ENCODE measurements at regions not wholly inside any gene's neighbourhood (a gene's known extent, or its start where the extent isn't known, plus 50 kb on each side); places are given as distances from the start of the nearest gene placed in this dataset.

DNA sequence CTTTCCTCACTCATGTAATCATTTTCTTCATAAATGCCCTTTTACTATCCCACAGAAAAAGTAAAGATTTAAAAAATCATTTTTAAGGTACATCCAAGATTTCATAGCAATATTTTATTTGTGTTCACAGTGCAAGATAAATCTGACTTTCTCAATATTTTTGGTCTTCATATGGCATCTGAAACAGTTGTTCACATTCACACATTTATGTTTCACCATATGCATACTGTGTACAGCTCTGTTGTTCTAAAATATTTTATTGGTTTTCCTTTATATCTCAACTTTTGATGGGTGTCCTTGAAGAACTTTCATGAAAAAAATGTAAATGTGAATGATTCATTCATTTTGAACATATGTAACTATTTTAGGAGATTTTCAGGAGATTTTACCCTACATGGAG is 348.7 kb downstream of the SNAPC1 start:
- Mint-ChIP-seq H3K4me1 (peaks cover under 1% of the 10 kb centered on the region), H3K27ac (no peak overlapping the region), H3K9me3 (no peaks in the 10 kb centered on the region), H3K4me3 (no peak overlapping the region), H3K27me3 (ENCODE audit: insufficient read depth, low read depth) (no peaks in the 10 kb centered on the region), H3K36me3 (no peaks in the 10 kb centered on the region)
- no peaks in the 10 kb centered on the region for H3K79me2 ChIP-seq (ENCODE audit: low read depth)
- no peak overlapping the region for H3K9ac ChIP-seq
- H3K27ac ChIP-seq = no peak overlapping the region
- no peaks in the 10 kb centered on the region for H3K9me3 ChIP-seq (ENCODE audit: low read depth)
- H3K27me3 ChIP-seq = peaks cover 31% of the 10 kb centered on the region
- no peaks in the 10 kb centered on the region for H3K4me1 ChIP-seq
- peaks cover under 1% of the 10 kb centered on the region for H3F3A ChIP-seq (ENCODE audit: low read depth)
- TF ChIP-seq EZH2 (IDR thresholded peaks at IDR 0.05) (no peak), EZH2phosphoT487 (IDR thresholded peaks at IDR 0.05) (no peak)
- TF ChIP-seq, protein P1, sequence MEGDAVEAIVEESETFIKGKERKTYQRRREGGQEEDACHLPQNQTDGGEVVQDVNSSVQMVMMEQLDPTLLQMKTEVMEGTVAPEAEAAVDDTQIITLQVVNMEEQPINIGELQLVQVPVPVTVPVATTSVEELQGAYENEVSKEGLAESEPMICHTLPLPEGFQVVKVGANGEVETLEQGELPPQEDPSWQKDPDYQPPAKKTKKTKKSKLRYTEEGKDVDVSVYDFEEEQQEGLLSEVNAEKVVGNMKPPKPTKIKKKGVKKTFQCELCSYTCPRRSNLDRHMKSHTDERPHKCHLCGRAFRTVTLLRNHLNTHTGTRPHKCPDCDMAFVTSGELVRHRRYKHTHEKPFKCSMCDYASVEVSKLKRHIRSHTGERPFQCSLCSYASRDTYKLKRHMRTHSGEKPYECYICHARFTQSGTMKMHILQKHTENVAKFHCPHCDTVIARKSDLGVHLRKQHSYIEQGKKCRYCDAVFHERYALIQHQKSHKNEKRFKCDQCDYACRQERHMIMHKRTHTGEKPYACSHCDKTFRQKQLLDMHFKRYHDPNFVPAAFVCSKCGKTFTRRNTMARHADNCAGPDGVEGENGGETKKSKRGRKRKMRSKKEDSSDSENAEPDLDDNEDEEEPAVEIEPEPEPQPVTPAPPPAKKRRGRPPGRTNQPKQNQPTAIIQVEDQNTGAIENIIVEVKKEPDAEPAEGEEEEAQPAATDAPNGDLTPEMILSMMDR (IDR thresholded peaks at IDR 0.05) = no peak
- no peak overlapping the region for H3K4me2 ChIP-seq
- H2AFZ ChIP-seq (replicated peaks) = no peak overlapping the region
- H3K36me3 ChIP-seq = no peaks in the 10 kb centered on the region
- H3K4me3 ChIP-seq = no peak overlapping the region
- H4K20me1 ChIP-seq (ENCODE audit: low read depth) = no peaks in the 10 kb centered on the region
- no peak for DNase-seq (ENCODE audit: low spot score)

DNA sequence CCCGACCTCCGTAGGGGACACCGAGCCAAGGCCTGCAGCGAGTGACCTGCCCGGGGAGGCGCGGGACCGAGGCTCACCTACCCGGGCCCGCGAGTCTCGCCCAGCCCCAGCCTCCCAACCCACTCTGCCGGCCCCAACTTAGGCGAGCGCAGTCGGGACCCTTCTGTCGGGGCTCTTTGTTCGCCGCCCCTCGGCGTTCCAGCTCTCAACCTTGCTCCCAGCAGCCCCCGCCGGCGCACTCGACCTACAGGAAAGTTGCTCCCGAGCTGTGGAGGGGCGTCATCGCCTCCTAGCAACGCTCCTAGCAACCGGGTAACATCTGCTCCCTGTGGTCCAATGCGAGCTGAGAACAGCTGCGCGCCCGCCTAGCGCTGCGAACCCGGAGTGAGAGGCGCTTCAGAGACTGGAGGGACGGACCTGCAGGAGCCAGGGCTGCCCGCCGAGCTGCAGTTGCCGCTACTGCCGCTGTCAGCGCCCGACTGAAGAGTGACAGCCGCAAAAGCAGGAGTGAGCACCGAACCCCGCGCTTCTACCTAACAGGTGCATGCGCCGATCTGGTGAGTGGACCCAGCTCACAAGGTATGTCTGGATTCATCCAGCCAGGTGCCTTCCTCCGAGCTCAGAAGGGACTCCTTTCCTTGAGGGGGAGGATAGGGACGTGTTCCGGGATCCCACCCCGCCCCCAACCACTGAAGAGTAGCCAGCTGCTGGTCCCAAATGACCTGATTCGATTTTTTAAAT is 355.0 kb downstream of the SNAPC1 start:
- peak overlapping the region; percentile 93 for H3K4me2 ChIP-seq
- peaks cover 82% of the 10 kb centered on the region for H3K27me3 ChIP-seq

DNA sequence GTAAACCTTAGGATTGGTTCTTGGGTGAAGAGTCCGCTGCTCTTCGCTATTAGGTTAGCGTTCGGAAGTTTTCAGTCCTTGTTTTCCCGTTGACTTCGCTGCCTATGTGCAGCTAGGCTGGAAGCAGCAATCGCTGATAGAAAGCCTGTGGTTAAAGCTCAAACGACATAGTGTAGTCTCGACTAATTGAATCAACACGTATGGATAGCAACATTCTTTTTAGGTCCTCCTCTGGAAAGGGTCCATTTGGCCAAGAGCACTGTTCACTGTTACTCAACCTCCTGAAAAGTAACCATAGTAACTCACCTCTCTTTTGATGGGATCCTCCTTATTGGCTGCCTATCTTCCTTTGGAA is 355.5 kb downstream of the SNAPC1 start:
- H2AFZ ChIP-seq (replicated peaks) = no peak overlapping the region
- H3K27ac ChIP-seq = no peak overlapping the region
- H3K27ac Mint-ChIP-seq = no peak overlapping the region

More for the DNA sequence above, 355.0 kb downstream of the SNAPC1 start:
- peak overlapping the region; percentile 70 for H3K27ac Mint-ChIP-seq
- H3K4me1 Mint-ChIP-seq = peaks cover 15% of the 10 kb centered on the region
- DNase-seq (ENCODE audit: low spot score) = peak; percentile 97
- Histone ChIP-seq H3K79me2 (ENCODE audit: low read depth) (no peaks in the 10 kb centered on the region), H3F3A (ENCODE audit: low read depth) (peaks cover 5% of the 10 kb centered on the region), H4K20me1 (ENCODE audit: low read depth) (peaks cover 3% of the 10 kb centered on the region), H3K9ac (no peak overlapping the region), H3K4me1 (peaks cover 6% of the 10 kb centered on the region), H3K4me3 (peak overlapping the region; percentile 64), H2AFZ (replicated peaks) (peak overlapping the region; percentile 85), H3K36me3 (no peaks in the 10 kb centered on the region), H3K27ac (no peak overlapping the region), H3K9me3 (ENCODE audit: low read depth) (no peaks in the 10 kb centered on the region)
- peaks cover 10% of the 10 kb centered on the region for H3K27me3 Mint-ChIP-seq (ENCODE audit: insufficient read depth, low read depth)
- TF ChIP-seq EZH2 (IDR thresholded peaks at IDR 0.05) (no peak), EZH2phosphoT487 (IDR thresholded peaks at IDR 0.05) (peak; percentile 18)
- TF ChIP-seq, protein P1 (IDR thresholded peaks at IDR 0.05) = peak; percentile 54
- H3K4me3 Mint-ChIP-seq = peak overlapping the region; percentile 87
- no peaks in the 10 kb centered on the region for H3K9me3 Mint-ChIP-seq
- H3K36me3 Mint-ChIP-seq = no peaks in the 10 kb centered on the region

More for the DNA sequence above, 355.5 kb downstream of the SNAPC1 start:
- Histone ChIP-seq H4K20me1 (ENCODE audit: low read depth) (peaks cover 3% of the 10 kb centered on the region), H3K4me2 (peak overlapping the region; percentile 93), H3K9ac (no peak overlapping the region), H3K27me3 (peaks cover 83% of the 10 kb centered on the region), H3K36me3 (no peaks in the 10 kb centered on the region), H3K4me1 (peaks cover 6% of the 10 kb centered on the region), H3K9me3 (ENCODE audit: low read depth) (no peaks in the 10 kb centered on the region), H3F3A (ENCODE audit: low read depth) (peaks cover 5% of the 10 kb centered on the region), H3K79me2 (ENCODE audit: low read depth) (no peaks in the 10 kb centered on the region), H3K4me3 (peak overlapping the region; percentile 64)
- TF ChIP-seq, protein P1 (IDR thresholded peaks at IDR 0.05) = no peak
- TF ChIP-seq EZH2phosphoT487 (IDR thresholded peaks at IDR 0.05) (no peak), EZH2 (IDR thresholded peaks at IDR 0.05) (no peak)
- no peak for DNase-seq (ENCODE audit: low spot score)
- no peaks in the 10 kb centered on the region for H3K9me3 Mint-ChIP-seq
- peaks cover 15% of the 10 kb centered on the region for H3K4me1 Mint-ChIP-seq
- peak overlapping the region; percentile 87 for H3K4me3 Mint-ChIP-seq
- peaks cover 10% of the 10 kb centered on the region for H3K27me3 Mint-ChIP-seq (ENCODE audit: insufficient read depth, low read depth)
- no peaks in the 10 kb centered on the region for H3K36me3 Mint-ChIP-seq

Data from neural progenitor cell (in vitro differentiated cells).